ENCODE measurements at regions not wholly inside any gene's neighbourhood (a gene's known extent, or its start where the extent isn't known, plus 50 kb on each side); places are given as distances from the start of the nearest gene placed in this dataset.

DNA sequence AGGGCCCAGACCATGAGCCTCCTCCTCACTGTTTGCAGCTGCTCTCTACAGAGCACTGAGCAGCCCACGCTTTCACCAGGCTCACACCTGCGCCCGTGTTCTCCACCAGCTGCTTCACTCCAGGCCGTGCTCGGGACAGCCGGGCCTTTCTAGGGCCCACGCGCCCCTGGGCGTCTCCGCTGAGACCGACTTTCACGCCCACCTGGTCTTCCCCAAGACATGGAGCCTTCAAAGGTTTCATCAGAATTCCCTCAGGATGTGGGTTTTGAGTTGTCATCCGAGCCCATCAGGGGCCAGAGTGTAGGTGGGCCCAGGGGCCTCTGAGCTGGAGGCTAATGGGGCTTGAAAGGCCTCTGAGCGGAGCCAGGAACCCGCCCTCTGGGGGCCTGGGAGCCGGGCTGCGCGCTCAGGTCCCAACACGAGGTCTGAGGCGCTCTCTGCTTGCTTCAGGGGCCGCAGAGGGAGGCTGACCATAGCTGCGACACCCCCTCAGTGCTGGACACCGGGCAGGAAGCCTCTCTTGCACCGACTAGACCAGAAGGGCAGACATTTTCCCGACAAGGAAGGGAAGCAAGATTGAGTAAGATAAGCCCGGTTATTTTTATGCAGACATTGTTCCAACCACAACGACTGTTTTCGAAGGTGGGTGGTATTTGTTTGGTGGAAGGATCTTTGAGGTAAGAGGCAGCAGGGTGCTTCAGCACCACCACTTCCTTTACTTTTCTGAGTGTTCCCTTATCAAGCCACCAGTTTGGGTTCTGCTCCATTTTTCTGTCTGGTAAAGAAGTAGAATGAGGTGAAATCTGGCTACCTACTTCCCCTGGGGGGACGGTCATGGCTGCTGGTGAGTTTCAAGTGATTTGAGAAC is 125.0 kb upstream of the FUT8 start:
- no peak for DNase-seq (ENCODE audit: low read depth in 1 of 2, low spot score in 1 of 2)
- in situ Hi-C loops (cut with HindIII; ENCODE audit: low pct_unique_long_range_greater_than_20kb, low sequenced_read_pairs): no loop called here
- TF ChIP-seq JUND (IDR thresholded peaks at IDR 0.05; ENCODE audit: low read depth): no peak

DNA sequence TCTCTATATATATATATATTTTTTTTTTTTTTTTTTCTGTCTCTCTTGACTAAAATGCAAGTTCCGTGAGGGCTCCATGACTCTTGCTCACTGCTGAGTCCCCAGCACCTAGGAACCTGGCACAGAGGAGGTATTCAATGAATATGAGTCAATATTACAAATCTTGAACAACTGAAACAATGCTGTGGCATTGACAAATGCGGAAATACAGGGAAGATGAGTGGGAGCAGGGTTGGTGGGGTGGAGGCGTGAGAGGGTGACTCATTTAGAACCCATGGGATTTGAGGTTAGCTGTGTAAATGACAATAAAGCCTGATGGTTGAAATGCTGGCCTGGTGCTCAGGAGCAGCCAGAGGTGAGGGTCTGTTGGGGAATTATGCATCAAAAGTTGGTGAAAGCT is 121.7 kb upstream of the FUT8 start:
- DNase-seq (ENCODE audit: low read depth in 1 of 2, low spot score in 1 of 2): no peak
- TF ChIP-seq JUND (IDR thresholded peaks at IDR 0.05; ENCODE audit: low read depth): no peak
- in situ Hi-C loops (cut with HindIII; ENCODE audit: low pct_unique_long_range_greater_than_20kb, low sequenced_read_pairs): no loop called here

DNA sequence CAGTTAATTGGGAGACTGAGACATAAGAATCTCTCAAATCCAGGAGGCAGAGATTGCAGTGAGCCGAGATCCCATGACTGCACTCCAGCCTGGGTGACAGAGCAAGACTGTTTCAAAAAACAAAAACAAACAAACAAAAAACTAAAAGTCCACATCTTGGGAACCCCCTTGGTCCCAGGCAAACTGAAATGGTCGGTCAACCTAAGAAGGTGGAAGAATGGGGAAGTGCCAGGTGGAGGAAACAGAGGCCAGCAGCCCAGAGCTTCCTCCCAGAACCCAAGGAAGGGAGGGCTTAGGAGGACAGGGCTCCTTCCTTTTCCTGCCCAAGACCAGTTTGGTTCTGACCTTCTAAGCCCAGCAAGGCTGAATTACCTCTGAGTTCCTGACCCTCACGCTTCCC is 121.0 kb upstream of the FUT8 start:
- in situ Hi-C loops (cut with HindIII; ENCODE audit: low pct_unique_long_range_greater_than_20kb, low sequenced_read_pairs): no loop called here
- no peak for DNase-seq (ENCODE audit: low read depth in 1 of 2, low spot score in 1 of 2)

DNA sequence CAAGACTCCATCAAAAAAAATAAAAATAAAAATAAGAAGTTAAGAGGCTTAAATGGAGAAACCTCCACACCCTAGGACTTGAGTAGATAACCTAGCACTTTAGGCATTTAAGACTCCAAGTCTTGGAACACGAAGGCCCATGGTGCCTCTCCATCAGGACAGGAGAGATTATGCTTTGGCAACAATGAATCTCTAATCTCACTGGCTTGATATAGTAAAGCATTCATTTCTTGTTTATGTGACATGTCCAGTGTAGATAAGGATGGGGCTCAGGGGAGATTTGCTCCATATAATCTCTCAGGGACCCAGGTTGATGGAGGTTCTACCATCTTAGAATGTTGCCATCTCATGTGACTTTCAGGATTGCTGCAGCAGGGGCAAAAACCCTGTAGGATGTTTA is 117.7 kb upstream of the FUT8 start:
- in situ Hi-C loops (cut with HindIII; ENCODE audit: low pct_unique_long_range_greater_than_20kb, low sequenced_read_pairs): no loop called here
- no peak for TF ChIP-seq JUND (IDR thresholded peaks at IDR 0.05; ENCODE audit: low read depth)
- DNase-seq (ENCODE audit: low read depth in 1 of 2, low spot score in 1 of 2): no peak

More for the DNA sequence above, 121.0 kb upstream of the FUT8 start:
- TF ChIP-seq JUND (IDR thresholded peaks at IDR 0.05; ENCODE audit: low read depth): no peak

DNA sequence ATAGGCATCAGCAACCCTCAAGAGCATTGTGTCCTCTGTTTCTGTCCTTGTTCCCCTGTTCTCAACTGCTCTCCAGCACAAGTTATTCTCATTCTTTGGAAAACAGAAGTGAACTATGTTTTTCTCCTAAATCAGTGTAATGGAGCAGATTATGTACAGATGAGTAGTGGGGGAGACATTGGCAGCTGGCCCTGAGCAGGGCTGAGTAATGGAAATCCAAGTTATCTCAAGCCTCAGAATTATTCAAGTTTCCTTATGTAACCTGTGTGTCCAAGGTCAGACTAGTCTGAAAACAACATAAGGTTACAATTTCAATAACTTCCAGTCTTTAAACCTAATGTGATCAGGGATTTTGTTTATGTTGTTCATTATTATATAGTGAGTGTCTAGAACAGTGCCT is 116.1 kb upstream of the FUT8 start:
- TF ChIP-seq JUND (IDR thresholded peaks at IDR 0.05; ENCODE audit: low read depth): no peak
- in situ Hi-C loops (cut with HindIII; ENCODE audit: low pct_unique_long_range_greater_than_20kb, low sequenced_read_pairs): no loop called here
- no peak for DNase-seq (ENCODE audit: low read depth in 1 of 2, low spot score in 1 of 2)

DNA sequence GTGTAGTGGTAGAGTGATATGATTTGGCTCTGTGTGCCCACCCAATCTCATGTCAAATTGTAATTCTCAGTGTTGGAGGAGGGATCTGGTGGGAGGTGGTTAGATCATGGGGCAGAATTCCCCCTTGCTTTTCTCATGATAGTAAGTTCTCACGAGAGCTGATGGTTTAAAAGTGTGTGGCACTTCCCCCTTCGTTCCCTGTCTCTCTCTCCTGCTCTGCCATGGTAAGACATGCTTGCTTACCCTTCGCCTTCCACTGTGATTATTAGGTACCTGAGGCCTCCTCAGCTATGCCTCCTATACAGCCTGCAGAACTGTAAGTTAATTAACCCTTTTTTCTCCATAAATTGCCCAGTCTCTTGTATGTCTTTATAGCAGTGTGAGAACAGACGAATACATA is 115.7 kb upstream of the FUT8 start:
- in situ Hi-C loops (cut with HindIII; ENCODE audit: low pct_unique_long_range_greater_than_20kb, low sequenced_read_pairs): no loop called here
- no peak for DNase-seq (ENCODE audit: low read depth in 1 of 2, low spot score in 1 of 2)
- TF ChIP-seq JUND (IDR thresholded peaks at IDR 0.05; ENCODE audit: low read depth): no peak

DNA sequence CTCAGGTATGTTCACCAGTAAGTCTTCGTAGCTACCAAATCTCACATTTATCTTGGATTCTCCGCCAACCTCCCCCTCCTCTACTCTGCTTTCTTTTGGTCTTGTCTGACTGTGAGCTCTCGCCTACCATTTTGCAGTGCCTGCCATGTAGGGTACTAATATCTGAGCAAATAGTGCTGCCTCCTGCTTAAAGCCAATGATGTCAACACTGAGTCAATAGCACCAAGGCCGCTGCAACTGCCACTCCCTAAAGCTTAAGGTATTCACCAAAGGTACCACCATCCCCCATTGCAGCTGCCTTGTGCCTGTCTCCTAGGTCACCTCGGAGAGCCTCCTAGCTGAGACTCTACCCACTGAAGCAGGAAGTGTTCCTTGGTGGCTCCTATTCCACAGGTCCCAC is 114.8 kb upstream of the FUT8 start:
- no peak for DNase-seq (ENCODE audit: low read depth in 1 of 2, low spot score in 1 of 2)
- in situ Hi-C loops (cut with HindIII; ENCODE audit: low pct_unique_long_range_greater_than_20kb, low sequenced_read_pairs): no loop called here
- TF ChIP-seq JUND (IDR thresholded peaks at IDR 0.05; ENCODE audit: low read depth): no peak

DNA sequence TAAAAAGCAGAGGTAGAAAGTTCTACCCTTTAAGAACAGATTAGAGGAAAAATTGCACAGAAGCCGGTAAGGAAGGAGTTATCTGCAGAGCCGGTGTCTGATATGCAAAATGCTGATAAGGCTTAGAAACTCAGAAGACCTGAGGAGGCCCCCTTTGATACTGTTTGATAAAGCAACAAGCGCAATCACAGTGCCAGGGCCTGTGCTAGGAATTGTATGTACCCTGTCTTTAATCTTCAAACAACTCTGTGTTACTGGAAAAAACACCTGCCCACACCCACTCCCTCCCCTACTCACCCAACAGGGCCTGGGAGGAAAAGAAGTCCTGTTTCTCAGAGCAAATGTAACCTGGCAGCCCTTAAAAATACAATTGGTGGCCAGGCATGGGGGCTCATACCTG is 112.7 kb upstream of the FUT8 start:
- TF ChIP-seq JUND (IDR thresholded peaks at IDR 0.05; ENCODE audit: low read depth): no peak
- DNase-seq (ENCODE audit: low read depth in 1 of 2, low spot score in 1 of 2): no peak
- in situ Hi-C loops (cut with HindIII; ENCODE audit: low pct_unique_long_range_greater_than_20kb, low sequenced_read_pairs): no loop called here

DNA sequence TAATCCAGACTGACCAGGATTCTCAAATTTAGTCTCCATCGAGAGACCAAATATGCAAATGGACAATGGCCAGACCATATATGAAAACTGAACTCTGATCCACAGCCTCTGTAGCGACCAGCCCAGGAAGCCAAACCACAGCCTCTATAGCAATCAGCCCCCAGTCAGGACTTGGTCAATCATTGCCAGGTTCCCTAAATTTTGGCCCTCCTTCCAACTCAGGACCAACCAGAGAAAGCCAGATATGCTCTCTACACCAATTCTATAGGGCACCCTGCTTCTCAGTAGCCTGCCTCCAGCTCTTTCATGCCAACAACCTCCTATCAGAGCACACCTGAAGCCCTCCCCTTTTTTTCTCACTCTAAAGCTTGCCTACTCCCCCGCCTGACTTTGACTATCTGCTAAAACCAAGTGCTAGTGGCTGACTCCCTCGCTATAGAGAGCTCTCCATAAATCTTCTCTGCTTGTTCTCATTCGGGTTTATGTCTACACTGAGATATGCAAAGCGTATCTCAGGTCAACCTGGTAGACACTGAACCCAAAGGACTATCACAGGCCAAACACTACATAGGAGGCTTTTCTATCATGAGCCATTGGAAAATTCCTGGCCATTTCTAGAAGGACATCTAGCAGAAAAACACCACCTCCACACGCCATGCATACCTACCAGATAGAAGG is 110.5 kb upstream of the FUT8 start:
- in situ Hi-C loops (cut with HindIII; ENCODE audit: low pct_unique_long_range_greater_than_20kb, low sequenced_read_pairs): no loop called here
- DNase-seq (ENCODE audit: low read depth in 1 of 2, low spot score in 1 of 2): no peak
- TF ChIP-seq JUND (IDR thresholded peaks at IDR 0.05; ENCODE audit: low read depth): no peak

DNA sequence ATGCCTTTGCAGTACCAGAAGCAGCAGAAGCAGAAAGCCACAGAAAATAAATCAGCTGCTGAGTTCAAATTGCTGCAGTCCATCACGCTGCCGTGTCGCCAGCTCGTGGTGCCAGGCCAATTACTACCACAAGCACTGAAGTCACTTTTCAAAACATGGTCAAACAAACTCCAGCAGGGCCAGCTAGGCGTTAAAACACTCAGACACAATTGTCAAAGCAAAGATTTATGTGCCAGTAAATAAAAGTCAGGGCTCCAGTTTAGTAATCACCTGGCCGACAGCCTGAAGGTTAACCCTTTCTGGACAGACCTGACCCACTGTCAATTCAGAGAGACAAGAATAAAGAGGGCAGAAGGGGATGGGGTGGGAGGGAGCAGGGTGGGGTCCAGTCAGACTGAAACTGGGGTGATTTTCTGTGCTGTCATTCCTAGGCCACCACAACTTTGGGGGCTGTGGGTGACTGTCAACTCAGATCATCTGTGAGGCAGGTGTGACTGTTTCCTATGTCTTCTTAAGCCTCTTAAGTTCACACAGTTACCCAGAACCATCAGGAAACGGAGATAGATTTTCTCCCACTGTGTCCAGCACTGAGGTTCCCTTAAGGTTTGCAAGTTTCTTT is 109.8 kb upstream of the FUT8 start:
- DNase-seq (ENCODE audit: low read depth in 1 of 2, low spot score in 1 of 2): peak in 1 of 2 experiments; percentile 51
- in situ Hi-C loops (cut with HindIII; ENCODE audit: low pct_unique_long_range_greater_than_20kb, low sequenced_read_pairs): no loop called here
- TF ChIP-seq JUND (IDR thresholded peaks at IDR 0.05; ENCODE audit: low read depth): no peak

DNA sequence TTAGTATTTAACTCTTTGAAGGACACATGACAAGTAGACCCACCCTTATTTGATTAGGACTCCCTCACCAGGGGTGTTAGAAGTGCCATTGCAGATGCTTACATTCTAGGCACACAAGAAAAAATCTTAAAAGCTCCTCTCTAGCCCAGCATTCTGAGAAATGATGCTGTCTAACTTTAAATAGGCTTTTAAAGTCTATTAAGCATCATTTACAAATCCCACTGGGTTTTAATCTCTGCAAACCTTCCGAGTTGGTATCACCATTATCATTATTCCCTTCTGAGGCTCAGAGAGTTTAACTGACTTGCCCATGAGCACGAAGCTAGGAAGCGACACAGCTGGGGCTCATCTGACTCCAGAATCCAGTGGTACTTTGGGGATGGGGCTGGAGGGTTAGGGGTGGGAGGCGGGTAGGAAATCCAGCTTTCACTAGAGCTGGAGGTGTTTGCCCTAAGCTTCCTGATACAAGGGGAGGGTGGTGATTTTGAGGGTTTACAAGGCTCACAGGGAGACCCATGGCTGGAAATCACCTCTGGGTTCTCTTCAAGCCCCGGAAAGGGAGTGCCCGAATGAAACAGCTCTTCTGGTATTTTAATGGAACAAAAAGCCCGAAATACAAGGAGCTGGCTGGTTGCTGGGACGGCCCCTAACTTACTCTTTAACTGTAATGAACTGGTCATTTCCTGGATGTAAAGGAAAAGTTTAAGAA is 109.2 kb upstream of the FUT8 start:
- no peak for DNase-seq (ENCODE audit: low read depth in 1 of 2, low spot score in 1 of 2)
- in situ Hi-C loops (cut with HindIII; ENCODE audit: low pct_unique_long_range_greater_than_20kb, low sequenced_read_pairs): no loop called here
- TF ChIP-seq JUND (IDR thresholded peaks at IDR 0.05; ENCODE audit: low read depth): no peak

DNA sequence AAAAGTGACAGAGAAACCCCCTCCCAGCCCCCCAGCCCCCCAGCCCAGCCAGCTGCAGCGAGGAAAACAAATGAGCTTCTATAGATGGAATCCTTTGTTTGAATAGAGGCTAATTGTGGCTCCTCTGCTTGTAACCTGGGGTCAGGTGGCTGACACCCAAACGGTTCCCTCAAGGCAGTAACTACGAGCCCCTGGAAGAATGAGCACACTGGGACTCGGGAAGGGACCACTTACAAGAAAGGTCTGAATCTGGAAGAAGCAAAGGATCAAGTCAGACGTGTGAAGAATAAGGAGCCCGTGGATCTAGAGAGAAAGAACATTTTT is 108.7 kb upstream of the FUT8 start:
- in situ Hi-C loops (cut with HindIII; ENCODE audit: low pct_unique_long_range_greater_than_20kb, low sequenced_read_pairs): no loop called here
- no peak for TF ChIP-seq JUND (IDR thresholded peaks at IDR 0.05; ENCODE audit: low read depth)
- no peak for DNase-seq (ENCODE audit: low read depth in 1 of 2, low spot score in 1 of 2)

DNA sequence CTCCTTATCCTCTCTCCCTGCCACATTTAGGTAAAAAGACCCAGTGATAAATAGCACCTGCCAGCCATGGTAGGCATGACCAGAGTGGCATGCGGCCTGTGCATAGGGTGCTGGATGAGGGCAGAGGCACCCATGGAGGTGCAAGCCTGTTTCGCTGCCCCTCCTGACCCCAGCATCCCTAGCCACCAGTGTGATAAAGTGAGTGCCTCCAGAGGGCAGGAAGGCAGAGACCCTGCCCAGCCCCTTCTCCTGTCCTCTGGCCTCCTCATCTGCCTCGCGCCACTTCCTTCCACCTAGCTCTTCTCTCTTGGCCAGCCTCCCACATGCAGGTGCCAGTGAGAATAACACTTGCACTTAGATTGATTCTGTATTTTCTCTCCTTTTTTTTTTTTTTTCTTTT is 108.3 kb upstream of the FUT8 start:
- no peak for TF ChIP-seq JUND (IDR thresholded peaks at IDR 0.05; ENCODE audit: low read depth)
- in situ Hi-C loops (cut with HindIII; ENCODE audit: low pct_unique_long_range_greater_than_20kb, low sequenced_read_pairs): no loop called here
- DNase-seq (ENCODE audit: low read depth in 1 of 2, low spot score in 1 of 2): no peak

Data from T47D (cell line).